SK-N-SH treated with all-trans-retinoic acid at 6 μM for 48 hours (cell line): ENCODE measurements at regions not wholly inside any gene's neighbourhood (a gene's known extent, or its start where the extent isn't known, plus 50 kb on each side); places are given as distances from the start of the nearest gene placed in this dataset.
"Not testable (repeated sequence)": the region's sequence is repeated elsewhere in the genome, so short reads cannot be mapped to it uniquely, and the experiment has no call there.

ENCODE experiments used
- ATAC-seq: fragments of 200-7000 bp; cut with Tn5 transposase; 3 replicates; pipeline ENCODE4 v1.9.1; 2020; ENCODE audit warnings: mild to moderate bottlenecking, moderate library complexity
- ARNTL ChIP-seq: fragments of 450-650 bp; formaldehyde crosslinking; IDR thresholded peaks from 2 replicates; pipeline ENCODE4 v1.5.0; 2020; ENCODE audit warnings: low read depth, mild to moderate bottlenecking, moderate library complexity, borderline replicate concordance
- BACH2 ChIP-seq: fragments of 250-450 bp; sonication (Bioruptor Pico); IDR thresholded peaks from 2 replicates; pipeline ENCODE4 v1.9.0; 2021; ENCODE audit warnings: mild to moderate bottlenecking, borderline replicate concordance
- CSDC2 ChIP-seq: fragments of 250-450 bp; sonication (Bioruptor Pico); IDR thresholded peaks from 2 replicates; pipeline ENCODE4 v1.5.0; 2020; ENCODE audit warnings: mild to moderate bottlenecking, moderate library complexity
- ESRRG ChIP-seq: fragments of 250-450 bp; sonication (Bioruptor Pico); IDR thresholded peaks from 2 replicates; pipeline ENCODE4 v1.6.1; 2021; ENCODE audit warnings: mild to moderate bottlenecking
- GLIS3 ChIP-seq: fragments of 250-450 bp; sonication (Bioruptor Pico); IDR thresholded peaks from 2 replicates; pipeline ENCODE4 v1.5.0; 2020; ENCODE audit warnings: mild to moderate bottlenecking, moderate library complexity
- ISL1 ChIP-seq: fragments of 250-450 bp; sonication (Bioruptor Pico); IDR thresholded peaks from 2 replicates; pipeline ENCODE4 v2.1.2; 2022; ENCODE audit warnings: mild to moderate bottlenecking, moderate library complexity
- OSR1 ChIP-seq: fragments of 250-450 bp; sonication (Bioruptor Pico); IDR thresholded peaks from 2 replicates; pipeline ENCODE4 v1.8.0; 2022; ENCODE audit warnings: moderate library complexity, mild to moderate bottlenecking, inconsistent platforms
- PPARA ChIP-seq: fragments of 250-450 bp; sonication (Bioruptor Pico); IDR thresholded peaks from 2 replicates; pipeline ENCODE4 v1.5.0; 2020; ENCODE audit warnings: mild to moderate bottlenecking, borderline replicate concordance
- RARB ChIP-seq: fragments of 250-450 bp; sonication (Bioruptor Pico); IDR thresholded peaks from 2 replicates; pipeline ENCODE4 v1.8.0; 2021; ENCODE audit warnings: mild to moderate bottlenecking, moderate library complexity
- SNAI2 ChIP-seq: fragments of 250-450 bp; sonication (Bioruptor Pico); IDR thresholded peaks from 2 replicates; pipeline ENCODE4 v1.5.0; 2020; ENCODE audit warnings: mild to moderate bottlenecking, moderate library complexity
- TCF4 ChIP-seq: fragments of 250-450 bp; sonication (Bioruptor Pico); IDR thresholded peaks from 2 replicates; pipeline ENCODE4 v1.8.0; 2021; ENCODE audit warnings: mild to moderate bottlenecking, moderate library complexity, borderline replicate concordance
- TOX ChIP-seq: fragments of 250-450 bp; sonication (Bioruptor Pico); IDR thresholded peaks from 2 replicates; pipeline ENCODE4 v1.8.0; 2021; ENCODE audit warnings: mild to moderate bottlenecking, moderate library complexity, borderline replicate concordance
- ZC3H10 ChIP-seq: fragments of 250-450 bp; sonication (Bioruptor Pico); IDR thresholded peaks from 2 replicates; pipeline ENCODE4 v1.5.1; 2021; ENCODE audit warnings: mild to moderate bottlenecking, moderate library complexity
- ZNF565 ChIP-seq: fragments of 450-650 bp; formaldehyde crosslinking; conservative IDR thresholded peaks from 2 replicates; pipeline ENCODE4 v1.5.0; 2020; ENCODE audit warnings: low read depth, mild to moderate bottlenecking, moderate library complexity
- ZNF70 ChIP-seq: fragments of 450-650 bp; formaldehyde crosslinking; IDR thresholded peaks from 2 replicates; pipeline ENCODE4 v1.5.0; 2020; ENCODE audit warnings: mild to moderate bottlenecking, moderate library complexity
- ZNF8 ChIP-seq: fragments of 450-650 bp; formaldehyde crosslinking; IDR thresholded peaks from 2 replicates; pipeline ENCODE4 v1.5.0; 2020; ENCODE audit warnings: mild to moderate bottlenecking, moderate library complexity
- TF ChIP-seq, protein P1 (sequence below): fragments of 250-450 bp; sonication (Bioruptor Pico); IDR thresholded peaks from 2 replicates; pipeline ENCODE4 v1.5.1; 2020; ENCODE audit warnings: low read depth, mild to moderate bottlenecking, moderate library complexity
- TF ChIP-seq, protein P2 (sequence below): fragments of 250-450 bp; sonication (Bioruptor Pico); IDR thresholded peaks from 2 replicates; pipeline ENCODE4 v1.8.0; 2021; ENCODE audit warnings: low read depth, mild to moderate bottlenecking, moderate library complexity, borderline replicate concordance
- TF ChIP-seq, protein P3 (sequence below): fragments of 250-450 bp; sonication (Bioruptor Pico); IDR thresholded peaks from 2 replicates; pipeline ENCODE4 v1.5.1; 2021; ENCODE audit warnings: mild to moderate bottlenecking, moderate library complexity
- TF ChIP-seq, protein P4 (sequence below): fragments of 250-450 bp; sonication (Bioruptor Pico); IDR thresholded peaks from 2 replicates; pipeline ENCODE4 v1.5.0; 2020; ENCODE audit warnings: mild to moderate bottlenecking, moderate library complexity
- TF ChIP-seq, protein P5 (sequence below): fragments of 250-450 bp; sonication (Bioruptor Pico); IDR thresholded peaks from 2 replicates; pipeline ENCODE4 v1.8.0; 2020; ENCODE audit warnings: mild to moderate bottlenecking, moderate library complexity, borderline replicate concordance

DNA sequence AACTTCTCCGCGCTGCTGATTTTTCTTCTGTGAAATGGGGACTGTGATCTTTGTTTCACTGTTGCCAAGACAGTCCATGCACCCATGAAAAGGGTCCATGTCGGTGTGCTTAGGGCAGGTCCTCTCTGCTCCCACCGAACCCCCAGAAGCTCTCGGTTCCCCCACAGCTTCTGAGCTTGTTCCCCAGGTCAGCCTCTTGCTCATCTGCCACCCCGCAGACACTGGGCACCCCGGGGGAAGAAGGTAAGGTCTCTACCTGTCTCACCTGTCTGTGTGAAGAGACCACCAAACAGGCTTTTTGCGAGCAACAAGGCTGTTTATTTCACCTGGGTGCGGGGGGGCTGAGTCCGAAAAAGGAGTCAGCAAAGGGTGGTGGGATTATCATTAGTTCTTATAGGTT lies 66.2 kb upstream of the NANOS1 start:
- no peak for ATAC-seq
- TF ChIP-seq OSR1 (CRISPR knock-in tag), result no peak
- no peak for TF ChIP-seq TCF4 (CRISPR knock-in tag)
- no peak for TF ChIP-seq ISL1 (CRISPR knock-in tag)
- TF ChIP-seq GLIS3, result no peak
- no peak for TF ChIP-seq ARNTL
- TF ChIP-seq, protein P1, sequence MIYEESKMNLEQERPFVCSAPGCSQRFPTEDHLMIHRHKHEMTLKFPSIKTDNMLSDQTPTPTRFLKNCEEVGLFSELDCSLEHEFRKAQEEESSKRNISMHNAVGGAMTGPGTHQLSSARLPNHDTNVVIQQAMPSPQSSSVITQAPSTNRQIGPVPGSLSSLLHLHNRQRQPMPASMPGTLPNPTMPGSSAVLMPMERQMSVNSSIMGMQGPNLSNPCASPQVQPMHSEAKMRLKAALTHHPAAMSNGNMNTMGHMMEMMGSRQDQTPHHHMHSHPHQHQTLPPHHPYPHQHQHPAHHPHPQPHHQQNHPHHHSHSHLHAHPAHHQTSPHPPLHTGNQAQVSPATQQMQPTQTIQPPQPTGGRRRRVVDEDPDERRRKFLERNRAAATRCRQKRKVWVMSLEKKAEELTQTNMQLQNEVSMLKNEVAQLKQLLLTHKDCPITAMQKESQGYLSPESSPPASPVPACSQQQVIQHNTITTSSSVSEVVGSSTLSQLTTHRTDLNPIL, result no peak
- no peak for TF ChIP-seq BACH2 (CRISPR knock-in tag)
- TF ChIP-seq SNAI2, result no peak
- no peak for TF ChIP-seq CSDC2 (CRISPR knock-in tag)
- no peak for TF ChIP-seq PPARA (CRISPR knock-in tag)
- TF ChIP-seq ZNF8, result no peak
- TF ChIP-seq TOX (CRISPR knock-in tag), result no peak
- no peak for TF ChIP-seq ESRRG (CRISPR knock-in tag)

DNA sequence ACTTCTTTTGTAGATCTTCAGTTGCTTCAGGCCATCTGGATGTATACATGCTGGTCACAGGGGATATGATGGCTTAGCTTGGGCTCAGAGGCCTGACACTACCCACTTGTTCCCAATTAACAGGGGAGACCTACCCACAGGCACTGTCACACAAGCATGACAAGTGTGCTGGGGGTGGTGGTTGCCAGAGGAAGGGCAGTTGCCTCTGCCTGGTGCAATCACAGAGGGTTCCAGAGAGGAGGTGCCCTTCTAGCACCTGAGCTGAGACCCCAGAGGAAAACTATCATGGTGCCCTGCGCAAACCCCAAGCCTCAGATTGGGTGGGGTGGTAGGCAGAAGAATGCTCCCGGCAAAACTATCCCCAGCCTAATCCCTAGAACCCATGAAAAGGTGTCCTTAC lies 65.6 kb upstream of the NANOS1 start:
- TF ChIP-seq BACH2 (CRISPR knock-in tag), result no peak
- no peak for TF ChIP-seq OSR1 (CRISPR knock-in tag)
- no peak for TF ChIP-seq ZNF70
- TF ChIP-seq ARNTL, result no peak
- no peak for TF ChIP-seq TCF4 (CRISPR knock-in tag)
- no peak for TF ChIP-seq ZC3H10 (CRISPR knock-in tag)
- TF ChIP-seq, protein P2, sequence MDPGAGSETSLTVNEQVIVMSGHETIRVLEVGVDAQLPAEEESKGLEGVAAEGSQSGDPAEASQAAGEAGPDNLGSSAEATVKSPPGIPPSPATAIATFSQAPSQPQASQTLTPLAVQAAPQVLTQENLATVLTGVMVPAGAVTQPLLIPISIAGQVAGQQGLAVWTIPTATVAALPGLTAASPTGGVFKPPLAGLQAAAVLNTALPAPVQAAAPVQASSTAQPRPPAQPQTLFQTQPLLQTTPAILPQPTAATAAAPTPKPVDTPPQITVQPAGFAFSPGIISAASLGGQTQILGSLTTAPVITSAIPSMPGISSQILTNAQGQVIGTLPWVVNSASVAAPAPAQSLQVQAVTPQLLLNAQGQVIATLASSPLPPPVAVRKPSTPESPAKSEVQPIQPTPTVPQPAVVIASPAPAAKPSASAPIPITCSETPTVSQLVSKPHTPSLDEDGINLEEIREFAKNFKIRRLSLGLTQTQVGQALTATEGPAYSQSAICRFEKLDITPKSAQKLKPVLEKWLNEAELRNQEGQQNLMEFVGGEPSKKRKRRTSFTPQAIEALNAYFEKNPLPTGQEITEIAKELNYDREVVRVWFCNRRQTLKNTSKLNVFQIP (CRISPR knock-in tag), result no peak
- TF ChIP-seq CSDC2 (CRISPR knock-in tag), result no peak
- TF ChIP-seq SNAI2, result no peak
- TF ChIP-seq TOX (CRISPR knock-in tag), result no peak
- TF ChIP-seq RARB (CRISPR knock-in tag), result no peak
- TF ChIP-seq, protein P3, sequence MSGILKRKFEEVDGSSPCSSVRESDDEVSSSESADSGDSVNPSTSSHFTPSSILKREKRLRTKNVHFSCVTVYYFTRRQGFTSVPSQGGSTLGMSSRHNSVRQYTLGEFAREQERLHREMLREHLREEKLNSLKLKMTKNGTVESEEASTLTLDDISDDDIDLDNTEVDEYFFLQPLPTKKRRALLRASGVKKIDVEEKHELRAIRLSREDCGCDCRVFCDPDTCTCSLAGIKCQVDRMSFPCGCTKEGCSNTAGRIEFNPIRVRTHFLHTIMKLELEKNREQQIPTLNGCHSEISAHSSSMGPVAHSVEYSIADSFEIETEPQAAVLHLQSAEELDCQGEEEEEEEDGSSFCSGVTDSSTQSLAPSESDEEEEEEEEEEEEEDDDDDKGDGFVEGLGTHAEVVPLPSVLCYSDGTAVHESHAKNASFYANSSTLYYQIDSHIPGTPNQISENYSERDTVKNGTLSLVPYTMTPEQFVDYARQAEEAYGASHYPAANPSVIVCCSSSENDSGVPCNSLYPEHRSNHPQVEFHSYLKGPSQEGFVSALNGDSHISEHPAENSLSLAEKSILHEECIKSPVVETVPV, result no peak
- TF ChIP-seq, protein P4, sequence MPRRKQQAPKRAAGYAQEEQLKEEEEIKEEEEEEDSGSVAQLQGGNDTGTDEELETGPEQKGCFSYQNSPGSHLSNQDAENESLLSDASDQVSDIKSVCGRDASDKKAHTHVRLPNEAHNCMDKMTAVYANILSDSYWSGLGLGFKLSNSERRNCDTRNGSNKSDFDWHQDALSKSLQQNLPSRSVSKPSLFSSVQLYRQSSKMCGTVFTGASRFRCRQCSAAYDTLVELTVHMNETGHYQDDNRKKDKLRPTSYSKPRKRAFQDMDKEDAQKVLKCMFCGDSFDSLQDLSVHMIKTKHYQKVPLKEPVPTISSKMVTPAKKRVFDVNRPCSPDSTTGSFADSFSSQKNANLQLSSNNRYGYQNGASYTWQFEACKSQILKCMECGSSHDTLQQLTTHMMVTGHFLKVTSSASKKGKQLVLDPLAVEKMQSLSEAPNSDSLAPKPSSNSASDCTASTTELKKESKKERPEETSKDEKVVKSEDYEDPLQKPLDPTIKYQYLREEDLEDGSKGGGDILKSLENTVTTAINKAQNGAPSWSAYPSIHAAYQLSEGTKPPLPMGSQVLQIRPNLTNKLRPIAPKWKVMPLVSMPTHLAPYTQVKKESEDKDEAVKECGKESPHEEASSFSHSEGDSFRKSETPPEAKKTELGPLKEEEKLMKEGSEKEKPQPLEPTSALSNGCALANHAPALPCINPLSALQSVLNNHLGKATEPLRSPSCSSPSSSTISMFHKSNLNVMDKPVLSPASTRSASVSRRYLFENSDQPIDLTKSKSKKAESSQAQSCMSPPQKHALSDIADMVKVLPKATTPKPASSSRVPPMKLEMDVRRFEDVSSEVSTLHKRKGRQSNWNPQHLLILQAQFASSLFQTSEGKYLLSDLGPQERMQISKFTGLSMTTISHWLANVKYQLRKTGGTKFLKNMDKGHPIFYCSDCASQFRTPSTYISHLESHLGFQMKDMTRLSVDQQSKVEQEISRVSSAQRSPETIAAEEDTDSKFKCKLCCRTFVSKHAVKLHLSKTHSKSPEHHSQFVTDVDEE (CRISPR knock-in tag), result no peak
- TF ChIP-seq, protein P5, sequence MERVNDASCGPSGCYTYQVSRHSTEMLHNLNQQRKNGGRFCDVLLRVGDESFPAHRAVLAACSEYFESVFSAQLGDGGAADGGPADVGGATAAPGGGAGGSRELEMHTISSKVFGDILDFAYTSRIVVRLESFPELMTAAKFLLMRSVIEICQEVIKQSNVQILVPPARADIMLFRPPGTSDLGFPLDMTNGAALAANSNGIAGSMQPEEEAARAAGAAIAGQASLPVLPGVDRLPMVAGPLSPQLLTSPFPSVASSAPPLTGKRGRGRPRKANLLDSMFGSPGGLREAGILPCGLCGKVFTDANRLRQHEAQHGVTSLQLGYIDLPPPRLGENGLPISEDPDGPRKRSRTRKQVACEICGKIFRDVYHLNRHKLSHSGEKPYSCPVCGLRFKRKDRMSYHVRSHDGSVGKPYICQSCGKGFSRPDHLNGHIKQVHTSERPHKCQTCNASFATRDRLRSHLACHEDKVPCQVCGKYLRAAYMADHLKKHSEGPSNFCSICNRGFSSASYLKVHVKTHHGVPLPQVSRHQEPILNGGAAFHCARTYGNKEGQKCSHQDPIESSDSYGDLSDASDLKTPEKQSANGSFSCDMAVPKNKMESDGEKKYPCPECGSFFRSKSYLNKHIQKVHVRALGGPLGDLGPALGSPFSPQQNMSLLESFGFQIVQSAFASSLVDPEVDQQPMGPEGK (CRISPR knock-in tag), result no peak
- TF ChIP-seq ZNF565 (CRISPR knock-in tag), result no peak
- TF ChIP-seq, protein P1, result no peak
- TF ChIP-seq ESRRG (CRISPR knock-in tag), result no peak
- no peak for ATAC-seq

DNA sequence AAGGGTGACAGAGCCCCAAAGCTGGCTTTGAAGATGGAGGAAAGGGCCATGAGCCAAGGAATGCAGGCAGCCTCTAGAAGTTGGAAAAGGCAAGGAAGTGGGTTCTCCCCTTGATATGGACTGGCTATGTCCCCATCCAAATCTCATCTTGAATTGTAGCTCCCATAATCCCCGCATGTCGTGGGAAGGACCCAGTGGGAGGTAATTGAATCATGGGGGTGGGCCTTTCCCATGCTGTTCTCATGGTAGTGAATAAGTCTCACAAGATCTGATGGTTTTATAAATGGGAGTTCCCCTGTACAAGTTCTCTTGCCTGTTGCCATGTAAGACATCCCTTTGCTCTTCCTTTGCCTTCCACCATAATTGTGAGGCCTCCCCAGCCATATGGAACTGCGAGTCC lies 65.0 kb upstream of the NANOS1 start:
- ATAC-seq, result not testable (repeated sequence)
